ENCODE measurements at regions not wholly inside any gene's neighbourhood (a gene's known extent, or its start where the extent isn't known, plus 50 kb on each side); places are given as distances from the start of the nearest gene placed in this dataset.

DNA sequence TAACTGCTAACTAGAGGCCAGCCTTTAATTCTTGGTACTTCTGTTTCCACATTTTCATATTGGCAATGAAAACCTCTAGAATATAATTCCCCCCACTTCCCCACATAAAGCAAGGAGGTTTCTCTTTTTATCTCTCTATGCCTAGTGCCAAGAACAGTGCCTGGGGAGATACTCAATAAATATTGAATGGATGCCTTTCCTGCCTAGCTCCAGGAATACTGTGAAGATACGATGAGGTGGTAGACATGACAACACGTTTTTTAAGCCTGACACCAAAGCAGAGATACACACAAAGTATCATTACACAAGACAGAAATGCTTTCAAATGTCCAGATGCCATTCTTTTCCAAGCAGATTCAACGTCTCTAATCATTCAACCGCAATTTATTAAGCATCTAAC lies 535.5 kb downstream of the XIRP2 start:
- no peak for DNase-seq

GRCh38 chr2:167420211-167420610 lies 531.9 kb downstream of the XIRP2 start:
- no peak for DNase-seq

DNA sequence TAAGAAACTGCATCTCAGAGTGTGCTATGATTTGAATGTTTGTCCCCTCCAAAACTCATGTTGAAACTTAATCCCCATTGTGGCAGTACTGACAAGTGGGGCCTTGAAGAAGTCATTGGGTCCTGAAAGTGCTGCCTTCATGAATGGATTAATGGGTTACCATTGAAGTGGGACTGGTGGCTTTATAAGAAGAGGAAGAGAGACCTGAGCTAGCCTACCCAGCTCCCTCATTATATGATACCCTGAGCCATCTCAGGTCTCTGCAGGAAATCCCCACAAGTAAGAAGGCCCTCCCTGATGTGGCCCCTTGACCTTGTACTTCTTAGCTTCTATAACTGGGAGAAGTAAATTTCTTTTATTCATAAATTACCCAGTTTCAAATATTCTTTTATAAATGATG lies 526.8 kb downstream of the XIRP2 start:
- DNase-seq, result no peak

GRCh38 chr2:167411367-167411766 lies 523.1 kb downstream of the XIRP2 start:
- DNase-seq, result no peak

DNA sequence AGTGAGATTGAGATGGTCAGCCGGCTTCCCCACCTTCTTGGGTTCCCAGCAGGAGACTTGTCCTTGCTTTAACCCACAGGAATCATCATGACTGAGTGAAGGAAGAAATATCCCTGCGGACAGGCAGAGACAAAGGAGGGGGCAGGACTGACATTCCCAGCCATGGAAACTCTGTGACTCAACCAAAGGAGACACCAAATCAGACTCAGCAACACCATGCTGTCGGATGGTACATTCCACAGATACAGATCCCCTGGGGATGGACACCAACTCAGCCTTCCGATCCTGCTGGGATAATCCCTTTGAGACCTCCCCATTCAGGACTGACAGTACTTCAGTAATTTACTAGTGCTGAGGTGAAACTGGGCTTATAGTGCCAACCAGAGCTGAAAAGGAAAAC lies 518.3 kb downstream of the XIRP2 start:
- peak; percentile 93 for DNase-seq

- DNase-seq, result peak; percentile 57
Measured at GRCh38 chr2:167404627-167405284, 516.5 kb downstream of the XIRP2 start.

DNA sequence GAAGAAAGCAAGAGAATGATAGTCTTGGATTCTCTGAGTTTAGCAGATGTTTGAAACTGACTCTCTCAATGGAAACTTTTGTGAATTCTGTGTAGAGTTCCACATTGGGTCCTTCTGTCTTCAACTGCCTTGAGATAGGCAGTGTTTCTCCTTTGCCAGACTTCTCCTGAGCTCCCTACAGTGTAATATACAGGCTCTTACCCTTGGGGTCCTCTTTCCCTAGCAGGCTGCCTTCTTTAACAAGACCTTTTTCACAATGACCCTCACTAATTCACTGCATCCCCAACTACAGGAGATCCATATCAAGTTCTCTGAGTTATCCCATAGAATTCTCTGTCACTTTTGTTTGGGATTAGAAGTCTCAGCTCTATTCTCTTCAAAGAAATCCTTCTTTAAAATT lies 513.0 kb downstream of the XIRP2 start:
- DNase-seq, result no peak

DNA sequence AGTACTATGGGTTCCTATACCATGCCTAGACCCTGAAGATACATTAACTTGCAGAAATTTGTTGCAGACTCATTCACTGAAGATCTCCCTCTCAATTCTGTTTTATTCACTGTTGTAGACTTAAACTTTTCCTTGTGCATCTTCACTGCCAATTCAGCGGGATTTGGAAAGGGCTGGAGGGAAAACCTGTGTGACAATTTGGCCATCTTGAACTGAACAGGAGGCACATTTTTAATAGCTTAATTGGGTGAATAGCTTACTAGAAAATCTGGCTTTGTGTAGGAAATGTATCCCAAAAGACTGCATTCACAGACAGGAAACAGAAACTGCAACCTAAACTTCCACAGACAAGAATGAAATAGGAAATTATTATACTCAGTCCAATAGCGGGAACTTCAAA lies 512.3 kb downstream of the XIRP2 start:
- DNase-seq, result no peak

DNA sequence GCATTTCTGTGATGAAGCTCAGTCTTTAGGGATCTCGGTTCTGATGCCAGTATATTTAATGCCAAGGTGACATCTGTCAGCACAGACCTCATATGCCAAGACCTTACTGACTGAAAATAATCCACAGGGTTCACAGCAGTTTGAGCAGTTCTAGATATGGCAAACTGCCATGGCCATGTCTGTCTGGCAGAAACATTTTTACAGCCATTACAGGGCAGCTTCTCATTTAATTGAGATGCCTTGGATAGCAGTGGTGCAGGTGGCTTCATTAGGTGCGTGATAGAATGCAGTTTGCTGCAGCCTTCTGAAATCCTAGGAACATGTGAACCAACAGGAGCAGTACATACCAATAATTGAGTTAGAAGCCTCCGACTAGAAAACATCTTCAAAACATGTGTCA lies 510.6 kb downstream of the XIRP2 start:
- DNase-seq, result no peak

GRCh38 chr2:167388901-167389300 lies 500.6 kb downstream of the XIRP2 start:
- no peak for DNase-seq

DNA sequence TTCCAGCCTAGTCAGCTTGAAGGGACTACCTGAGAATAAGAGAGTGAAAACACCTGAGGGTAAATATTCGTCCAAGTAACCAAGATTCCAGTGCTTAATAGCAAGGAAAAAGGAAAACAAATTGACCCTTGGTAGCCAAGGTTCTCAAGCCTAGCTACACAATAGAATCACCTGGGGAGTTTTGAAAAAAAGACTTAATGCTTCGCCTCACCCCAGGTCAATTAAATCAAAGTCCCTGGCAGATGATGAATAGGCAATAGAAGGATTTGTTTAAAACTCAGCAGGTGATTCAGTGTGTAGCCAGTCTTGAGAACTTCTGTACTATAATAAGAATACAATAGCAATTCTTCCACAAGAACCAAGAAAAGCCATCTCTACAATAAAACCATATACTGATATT lies 500.2 kb downstream of the XIRP2 start:
- no peak for DNase-seq

DNA sequence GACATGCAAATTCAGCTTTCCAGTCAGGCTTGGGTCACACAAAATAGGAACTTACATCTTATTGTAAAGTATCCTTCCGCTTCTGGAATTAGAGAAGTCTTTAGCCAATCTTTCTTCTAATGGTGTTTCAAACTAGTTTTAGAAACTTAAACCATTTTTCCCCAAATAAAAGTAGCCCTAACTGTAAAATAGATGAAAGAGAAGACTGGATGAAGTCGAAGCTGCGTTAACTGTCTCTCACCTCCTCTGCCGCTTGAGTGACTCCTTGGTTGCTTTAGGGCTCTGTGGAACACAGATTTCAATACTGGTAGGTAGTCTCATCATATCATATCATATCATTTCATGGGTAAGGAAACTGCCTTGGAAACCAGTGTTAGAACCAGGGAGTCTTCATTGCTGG lies 498.4 kb downstream of the XIRP2 start:
- no peak for DNase-seq

- no peak for DNase-seq
Measured at GRCh38 chr2:167383610-167384194, 495.4 kb downstream of the XIRP2 start.

DNA sequence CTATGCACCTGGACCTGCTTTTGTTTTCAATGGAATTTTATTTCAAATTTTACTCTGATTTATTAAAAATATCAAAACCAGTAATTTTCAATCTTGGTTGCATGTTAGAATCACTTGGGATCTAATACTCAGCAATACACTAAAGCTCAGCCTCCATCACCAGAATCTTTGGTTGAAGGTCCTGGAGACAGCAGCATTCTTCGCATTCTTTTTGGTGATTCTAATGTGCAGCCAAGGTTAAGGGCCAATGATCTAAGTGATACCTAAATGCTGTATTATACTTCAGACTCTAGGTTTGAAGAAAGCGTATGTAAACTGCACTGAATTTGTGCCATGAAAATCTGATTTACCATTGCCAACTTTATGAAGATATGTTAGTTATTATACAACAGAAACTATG lies 493.1 kb downstream of the XIRP2 start:
- no peak for DNase-seq

DNA sequence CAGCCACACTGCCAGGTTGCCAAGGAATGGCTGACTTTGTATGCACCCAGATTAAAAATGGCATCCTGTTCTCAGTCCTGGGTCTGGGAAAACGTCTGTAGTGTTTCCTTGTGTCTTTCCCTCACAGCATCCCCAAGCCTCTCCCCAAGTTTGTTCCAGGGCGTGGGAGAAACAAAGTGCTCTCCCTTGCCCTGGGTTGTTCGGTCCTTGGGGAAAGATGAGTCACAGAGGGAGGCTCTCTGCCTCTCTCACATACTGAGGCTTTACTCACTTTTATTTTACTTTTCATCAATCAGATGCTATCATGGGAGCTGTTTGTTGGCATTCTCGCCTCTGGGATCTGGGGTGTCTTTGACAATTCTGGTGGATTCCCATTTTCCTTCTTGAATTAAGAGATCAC lies 492.3 kb downstream of the XIRP2 start:
- no peak for DNase-seq

GRCh38 chr2:167380094-167380493 lies 491.8 kb downstream of the XIRP2 start:
- no peak for DNase-seq

DNA sequence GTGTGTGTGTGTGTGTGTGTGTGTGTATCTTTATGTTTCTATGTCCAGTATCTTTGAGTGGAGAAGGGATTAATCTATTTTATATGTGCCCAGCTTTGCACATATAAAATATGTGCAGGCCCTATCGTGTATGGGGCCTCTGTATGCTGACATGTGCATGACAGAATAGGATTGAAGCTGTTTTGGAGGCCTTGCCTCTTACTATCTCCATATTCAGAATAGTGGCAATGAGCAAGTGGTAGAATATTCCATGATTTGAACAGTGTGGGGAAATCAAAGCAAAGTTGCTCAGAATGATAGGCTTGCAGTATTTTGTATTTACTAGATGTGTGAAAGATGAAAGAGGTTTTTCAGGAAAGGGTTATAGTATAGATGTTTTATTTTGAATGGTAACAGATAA lies 480.8 kb downstream of the XIRP2 start:
- no peak for DNase-seq

GRCh38 chr2:167368371-167368770 lies 480.1 kb downstream of the XIRP2 start:
- no peak for DNase-seq

- no peak for DNase-seq
Measured at GRCh38 chr2:167365216-167365615, 476.9 kb downstream of the XIRP2 start.

GRCh38 chr2:167361426-167361825 lies 473.1 kb downstream of the XIRP2 start:
- no peak for DNase-seq

GRCh38 chr2:167355821-167356220 lies 467.5 kb downstream of the XIRP2 start:
- DNase-seq, result no peak

- no peak for DNase-seq
Measured at GRCh38 chr2:167353605-167354280, 465.5 kb downstream of the XIRP2 start.

DNA sequence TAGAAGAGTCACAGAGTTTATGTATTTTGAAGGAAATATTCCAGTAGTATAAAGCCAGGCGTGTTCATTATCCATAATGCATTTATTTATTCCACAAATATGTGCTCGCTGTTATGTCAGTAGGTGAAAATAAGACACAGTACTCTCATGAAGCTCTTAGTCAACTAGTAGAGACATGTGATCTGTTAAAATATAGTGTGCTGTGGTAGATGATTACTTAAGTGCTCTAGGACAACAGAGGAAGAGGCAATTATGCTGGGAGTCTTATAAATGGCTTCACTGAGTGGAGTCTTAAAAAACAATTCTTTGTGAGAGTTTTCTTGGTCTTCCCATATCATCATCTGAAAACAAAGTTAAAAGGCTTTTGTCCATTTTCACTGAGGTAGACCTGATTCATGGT lies 457.3 kb downstream of the XIRP2 start:
- DNase-seq, result no peak

DNA sequence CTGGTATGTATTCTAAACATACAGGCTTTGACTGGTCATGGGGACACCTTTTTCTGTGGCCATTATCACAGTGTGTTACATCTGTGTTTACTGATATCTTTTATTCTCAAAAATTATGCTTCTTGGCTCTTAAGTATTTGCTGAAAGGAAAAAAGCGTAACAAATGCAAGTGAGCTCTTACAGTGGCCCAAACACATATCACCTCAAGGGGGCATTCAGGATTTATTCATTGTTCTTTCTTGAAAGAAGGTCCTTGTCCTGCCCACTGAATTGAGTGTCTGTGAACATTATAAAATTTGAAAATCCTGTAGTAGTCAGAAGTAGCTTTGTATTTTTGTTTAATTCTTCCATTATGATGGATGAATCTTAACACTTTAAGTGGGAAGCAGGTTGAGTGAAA lies 454.5 kb downstream of the XIRP2 start:
- DNase-seq, result peak; percentile 3

All from fibroblast of skin of back (primary cell).